ENCODE measurements at regions not wholly inside any gene's neighbourhood (a gene's known extent, or its start where the extent isn't known, plus 50 kb on each side); places are given as distances from the start of the nearest gene placed in this dataset.

DNA sequence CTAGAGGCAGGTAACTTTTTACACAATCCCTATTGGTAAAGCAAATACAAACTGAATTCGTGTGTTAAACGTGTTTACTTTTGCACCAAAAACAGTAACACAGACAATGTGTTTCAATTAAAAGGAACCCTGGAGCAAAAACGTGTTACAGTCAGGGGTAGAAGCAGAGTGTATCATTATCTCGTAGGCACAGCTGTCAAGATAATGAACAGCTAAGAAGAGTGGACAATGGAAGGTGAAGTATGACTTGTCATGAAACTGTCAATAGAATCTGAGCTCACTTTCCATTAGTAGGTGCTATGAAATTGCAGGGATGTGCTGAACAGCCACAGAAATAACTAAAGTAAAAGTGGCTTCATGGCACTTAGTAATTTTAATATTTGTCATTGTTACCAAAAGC, 1229.8 kb upstream of the WWC1 start:
- TF ChIP-seq POLR2A (IDR thresholded peaks at IDR 0.05) = no peak
- TF ChIP-seq, protein P1, sequence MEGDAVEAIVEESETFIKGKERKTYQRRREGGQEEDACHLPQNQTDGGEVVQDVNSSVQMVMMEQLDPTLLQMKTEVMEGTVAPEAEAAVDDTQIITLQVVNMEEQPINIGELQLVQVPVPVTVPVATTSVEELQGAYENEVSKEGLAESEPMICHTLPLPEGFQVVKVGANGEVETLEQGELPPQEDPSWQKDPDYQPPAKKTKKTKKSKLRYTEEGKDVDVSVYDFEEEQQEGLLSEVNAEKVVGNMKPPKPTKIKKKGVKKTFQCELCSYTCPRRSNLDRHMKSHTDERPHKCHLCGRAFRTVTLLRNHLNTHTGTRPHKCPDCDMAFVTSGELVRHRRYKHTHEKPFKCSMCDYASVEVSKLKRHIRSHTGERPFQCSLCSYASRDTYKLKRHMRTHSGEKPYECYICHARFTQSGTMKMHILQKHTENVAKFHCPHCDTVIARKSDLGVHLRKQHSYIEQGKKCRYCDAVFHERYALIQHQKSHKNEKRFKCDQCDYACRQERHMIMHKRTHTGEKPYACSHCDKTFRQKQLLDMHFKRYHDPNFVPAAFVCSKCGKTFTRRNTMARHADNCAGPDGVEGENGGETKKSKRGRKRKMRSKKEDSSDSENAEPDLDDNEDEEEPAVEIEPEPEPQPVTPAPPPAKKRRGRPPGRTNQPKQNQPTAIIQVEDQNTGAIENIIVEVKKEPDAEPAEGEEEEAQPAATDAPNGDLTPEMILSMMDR (IDR thresholded peaks at IDR 0.05) = no peak

Measured in thyroid gland (tissue), 4 donors.